H9 (cell line): ENCODE measurements at regions not wholly inside any gene's neighbourhood (a gene's known extent, or its start where the extent isn't known, plus 50 kb on each side); places are given as distances from the start of the nearest gene placed in this dataset.

Source experiments
- DNase-seq: peaks from one replicate; pipeline ENCODE4 v3.0.0-alpha.2; 2017
- H2AFZ ChIP-seq: one replicate; pipeline ENCODE4 v1.6.1; 2013; ENCODE audit warnings: mild to moderate bottlenecking, low read length, control low read depth, moderate library complexity
- H2AK5ac ChIP-seq: 2 replicates; pipeline ENCODE4 v1.6.1; 2013; ENCODE audit warnings: low read length, control low read depth, mixed read lengths; ENCODE audit not compliant: insufficient read length
- H2BK120ac ChIP-seq: one replicate; pipeline ENCODE4 v1.6.1; 2013; ENCODE audit warnings: low read depth, mild to moderate bottlenecking, low read length, control low read depth, inconsistent platforms; ENCODE audit not compliant: poor library complexity, severe bottlenecking
- H2BK12ac ChIP-seq: 2 replicates; pipeline ENCODE4 v1.6.1; 2013; ENCODE audit warnings: low read length, control low read depth, mixed read lengths, low read depth; ENCODE audit not compliant: insufficient read length
- H2BK15ac ChIP-seq: 2 replicates; pipeline ENCODE4 v1.6.1; 2013; ENCODE audit warnings: low read depth, low read length, control low read depth
- H2BK20ac ChIP-seq: one replicate; pipeline ENCODE4 v1.6.1; 2013; ENCODE audit warnings: low read depth, mild to moderate bottlenecking, low read length, control low read depth, inconsistent platforms; ENCODE audit not compliant: poor library complexity, severe bottlenecking
- H2BK5ac ChIP-seq: 2 replicates; pipeline ENCODE4 v1.6.1; 2013; ENCODE audit warnings: low read length, control low read depth, mixed read lengths; ENCODE audit not compliant: insufficient read length
- H3K14ac ChIP-seq: 2 replicates; pipeline ENCODE4 v1.6.1; 2013; ENCODE audit warnings: low read length, control low read depth; ENCODE audit not compliant: insufficient read depth
- H3K18ac ChIP-seq: 2 replicates; pipeline ENCODE4 v1.6.1; 2013; ENCODE audit warnings: low read depth, mild to moderate bottlenecking, mixed read lengths, low read length, control low read depth; ENCODE audit not compliant: insufficient read length
- H3K23ac ChIP-seq: 2 replicates; pipeline ENCODE4 v1.6.1; 2013; ENCODE audit warnings: low read length, control low read depth, mixed read lengths, low read depth; ENCODE audit not compliant: insufficient read length
- H3K23me2 ChIP-seq: 2 replicates; pipeline ENCODE4 v1.6.1; 2013; ENCODE audit warnings: low read depth, mild to moderate bottlenecking, mixed read lengths, low read length, control low read depth; ENCODE audit not compliant: insufficient read length, poor library complexity, severe bottlenecking
- H3K27ac ChIP-seq: 2 replicates; pipeline ENCODE4 v1.5.1; 2013; ENCODE audit warnings: low read length, control low read depth, mixed read lengths, low read depth; ENCODE audit not compliant: insufficient read length
- H3K27me3 ChIP-seq: 2 replicates; pipeline ENCODE4 v1.6.1; 2013; ENCODE audit warnings: low read length, control low read depth, inconsistent platforms; ENCODE audit not compliant: insufficient read depth
- H3K4ac ChIP-seq: 2 replicates; pipeline ENCODE4 v1.6.1; 2013; ENCODE audit warnings: low read depth, mild to moderate bottlenecking, control low read depth, inconsistent platforms, low read length, moderate library complexity
- H3K4me1 ChIP-seq: 2 replicates; pipeline ENCODE4 v1.6.1; 2013; ENCODE audit warnings: low read length, control low read depth, inconsistent platforms; ENCODE audit not compliant: insufficient read depth
- H3K4me2 ChIP-seq: 2 replicates; pipeline ENCODE4 v1.6.1; 2013; ENCODE audit warnings: low read length, control low read depth, mixed read lengths; ENCODE audit not compliant: insufficient read length, insufficient read depth
- H3K56ac ChIP-seq: 2 replicates; pipeline ENCODE4 v1.6.1; 2013; ENCODE audit warnings: low read depth, mild to moderate bottlenecking, mixed read lengths, low read length, control low read depth; ENCODE audit not compliant: insufficient read length
- H3K79me1 ChIP-seq: 2 replicates; pipeline ENCODE4 v1.6.1; 2013; ENCODE audit warnings: low read depth, mild to moderate bottlenecking, moderate library complexity, low read length, control low read depth, inconsistent platforms; ENCODE audit not compliant: insufficient read depth, poor library complexity, severe bottlenecking
- H3K79me2 ChIP-seq: 2 replicates; pipeline ENCODE4 v1.6.1; 2013; ENCODE audit warnings: low read length, control low read depth, inconsistent platforms; ENCODE audit not compliant: insufficient read depth
- H3K9ac ChIP-seq: 2 replicates; pipeline ENCODE4 v1.6.1; 2013; ENCODE audit warnings: low read length, control low read depth, mixed read lengths; ENCODE audit not compliant: insufficient read length; ENCODE audit errors: extremely low read depth
- H3K9me3 ChIP-seq: one replicate; pipeline ENCODE4 v1.6.1; 2013; ENCODE audit warnings: low read depth, low read length, inconsistent platforms; ENCODE audit not compliant: control insufficient read depth
- H3T11ph ChIP-seq: one replicate; pipeline ENCODE4 v1.6.1; 2013; ENCODE audit warnings: mild to moderate bottlenecking, low read length, control low read depth, inconsistent platforms
- H4K20me1 ChIP-seq: one replicate; pipeline ENCODE4 v1.6.1; 2013; ENCODE audit not compliant: control insufficient read depth, insufficient read length, insufficient read depth
- H4K5ac ChIP-seq: 2 replicates; pipeline ENCODE4 v1.6.1; 2013; ENCODE audit warnings: low read depth, mild to moderate bottlenecking, mixed read lengths, low read length, control low read depth; ENCODE audit not compliant: insufficient read length
- H4K8ac ChIP-seq: replicated peaks from 2 replicates; pipeline ENCODE4 v1.6.1; 2013; ENCODE audit warnings: low read length, control low read depth, mixed read lengths, low read depth; ENCODE audit not compliant: insufficient read length
- H4K91ac ChIP-seq: 2 replicates; pipeline ENCODE4 v1.6.1; 2013; ENCODE audit warnings: low read depth, mild to moderate bottlenecking, moderate library complexity, mixed read lengths, low read length, control low read depth; ENCODE audit not compliant: insufficient read length
- H3K27ac Mint-ChIP-seq, 3 experiments: 2 replicates in 2 of 3; 3 replicates in 1 of 3; pipeline ENCODE4 v1.8.0; 2020 to 2021; ENCODE audit warnings: mixed read lengths in 3 of 3, mild to moderate bottlenecking in 1 of 3, moderate library complexity in 1 of 3
- H3K27me3 Mint-ChIP-seq: 2 replicates; pipeline ENCODE4 v1.8.0; 2021; ENCODE audit warnings: low read depth, mild to moderate bottlenecking, moderate library complexity, mixed read lengths
- H3K36me3 Mint-ChIP-seq, 3 experiments: 2 replicates in 2 of 3; 3 replicates in 1 of 3; pipeline ENCODE4 v1.8.0; 2020 to 2021; ENCODE audit warnings: low read depth in 3 of 3, mixed read lengths in 3 of 3; ENCODE audit not compliant: insufficient read depth in 1 of 3
- H3K4me1 Mint-ChIP-seq, 2 experiments: 2 replicates each; pipeline ENCODE4 v1.8.0; 2020; ENCODE audit warnings: mixed read lengths in 2 of 2
- H3K4me3 Mint-ChIP-seq, 2 experiments: 2 replicates in 1 of 2; 3 replicates in 1 of 2; pipeline ENCODE4 v1.8.0; 2020 to 2021; ENCODE audit warnings: mild to moderate bottlenecking in 2 of 2, mixed read lengths in 2 of 2, moderate library complexity in 1 of 2
- H3K9me3 Mint-ChIP-seq, 2 experiments: 2 replicates in 1 of 2; 3 replicates in 1 of 2; pipeline ENCODE4 v1.8.0; 2020; ENCODE audit warnings: mild to moderate bottlenecking in 2 of 2, mixed read lengths in 2 of 2, moderate library complexity in 1 of 2
- CTCF ChIP-seq: fragments of 200-600 bp; sonication (generic); conservative IDR thresholded peaks from 3 replicates; pipeline ENCODE4 v1.8.0; 2021; ENCODE audit warnings: antibody characterized with exemption, mild to moderate bottlenecking
- WGBS: extraction: QIAGEN DNeasy Blood & Tissue Kit; methylation state at CpG from one replicate; pipeline ENCODE4 v1.1.7; 2013; ENCODE audit warnings: missing lambda C conversion rate, low lambda C conversion rate, mixed read lengths; ENCODE audit not compliant: insufficient read length; ENCODE audit errors: extremely low coverage; 5-methylcytosine and 5-hydroxymethylcytosine counted together

DNA sequence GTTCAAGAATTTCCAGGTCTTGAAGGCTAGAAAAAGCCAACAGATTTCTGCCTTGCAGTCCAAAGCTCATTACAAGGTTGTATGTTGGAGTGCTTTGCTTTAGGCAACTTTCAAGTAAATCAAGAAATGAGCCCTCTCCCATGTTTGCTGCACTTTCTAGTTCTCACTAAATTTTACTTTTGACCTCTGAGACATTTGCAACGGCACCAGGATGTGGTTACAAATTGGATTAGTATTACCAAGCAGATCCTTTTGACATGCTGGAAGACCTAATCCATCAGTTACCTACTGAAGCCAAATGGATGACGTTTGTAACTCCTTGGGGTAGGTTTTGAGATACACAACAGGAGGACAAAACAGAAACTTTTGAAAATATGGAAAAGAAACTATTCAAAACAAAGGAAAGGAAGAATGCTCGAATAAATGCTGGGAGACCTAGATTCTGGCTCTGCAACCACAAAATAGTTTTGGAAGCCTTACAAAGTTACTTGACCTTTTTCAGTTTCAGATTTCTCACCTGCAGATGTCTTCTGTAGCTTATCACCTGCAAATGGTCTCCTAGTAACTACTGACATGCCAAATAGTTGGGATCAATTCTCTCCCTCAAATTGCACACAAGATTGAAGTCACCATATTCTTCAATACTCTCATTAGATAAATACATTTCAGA, 251.7 kb upstream of the ADGRL2 start:
- no peak overlapping the region for H3K4me3 Mint-ChIP-seq
- no peaks in the 10 kb centered on the region for H3K27me3 Mint-ChIP-seq
- H3K14ac ChIP-seq = no peak overlapping the region
- no peak overlapping the region for H2AK5ac ChIP-seq
- H2AFZ ChIP-seq = no peak overlapping the region
- H4K8ac ChIP-seq = no peak overlapping the region
- H3K23me2 ChIP-seq = no peaks in the 10 kb centered on the region
- no peak overlapping the region for H3K4ac ChIP-seq
- H2BK20ac ChIP-seq = no peak overlapping the region
- H3K9me3 ChIP-seq = no peaks in the 10 kb centered on the region
- no peak overlapping the region for H4K91ac ChIP-seq
- no peak overlapping the region for H3K9ac ChIP-seq
- no peak overlapping the region for H3K4me2 ChIP-seq
- peak overlapping the region; percentile 5 for H2BK120ac ChIP-seq
- peak overlapping the region; percentile 61 to 76 (median 63); a peak in 6 of 7 replicates for H3K27ac Mint-ChIP-seq
- no peaks in the 10 kb centered on the region for H3K36me3 Mint-ChIP-seq
- peaks cover 17% of the 10 kb centered on the region for H3K4me1 ChIP-seq
- no peak overlapping the region for H3K56ac ChIP-seq
- no peaks in the 10 kb centered on the region for H4K20me1 ChIP-seq
- no peak for DNase-seq
- H2BK12ac ChIP-seq = no peak overlapping the region
- no peak overlapping the region for H3T11ph ChIP-seq
- H2BK15ac ChIP-seq = no peak overlapping the region
- no peak overlapping the region for H3K27ac ChIP-seq
- peaks cover 75 to 78% of the 10 kb centered on the region in 2 experiments for H3K4me1 Mint-ChIP-seq
- no peak overlapping the region for H4K5ac ChIP-seq
- H3K9me3 Mint-ChIP-seq = no peaks in the 10 kb centered on the region; a peak in 1 of 5 replicates
- H3K79me1 ChIP-seq = no peaks in the 10 kb centered on the region
- H3K23ac ChIP-seq = no peak overlapping the region
- H3K79me2 ChIP-seq = no peaks in the 10 kb centered on the region
- H3K27me3 ChIP-seq = no peaks in the 10 kb centered on the region
- WGBS = no CpG with 5 or more reads among the region's 3 CpGs
- H2BK5ac ChIP-seq = no peak overlapping the region
- no peak overlapping the region for H3K18ac ChIP-seq
- TF ChIP-seq CTCF = no peak
